GM12872 (cell line): ENCODE measurements at regions not wholly inside any gene's neighbourhood (a gene's known extent, or its start where the extent isn't known, plus 50 kb on each side); places are given as distances from the start of the nearest gene placed in this dataset.

ENCODE experiments used
- CTCF ChIP-seq: IDR thresholded peaks from 3 replicates; pipeline ENCODE4 v1.5.1; 2011; ENCODE audit warnings: low read depth, mild to moderate bottlenecking, low read length, moderate library complexity; ENCODE audit not compliant: insufficient read depth

- TF ChIP-seq CTCF, result no peak
Observed at GRCh38 chr2:226270285-226271058, 529.1 kb downstream of the IRS1 start.

DNA sequence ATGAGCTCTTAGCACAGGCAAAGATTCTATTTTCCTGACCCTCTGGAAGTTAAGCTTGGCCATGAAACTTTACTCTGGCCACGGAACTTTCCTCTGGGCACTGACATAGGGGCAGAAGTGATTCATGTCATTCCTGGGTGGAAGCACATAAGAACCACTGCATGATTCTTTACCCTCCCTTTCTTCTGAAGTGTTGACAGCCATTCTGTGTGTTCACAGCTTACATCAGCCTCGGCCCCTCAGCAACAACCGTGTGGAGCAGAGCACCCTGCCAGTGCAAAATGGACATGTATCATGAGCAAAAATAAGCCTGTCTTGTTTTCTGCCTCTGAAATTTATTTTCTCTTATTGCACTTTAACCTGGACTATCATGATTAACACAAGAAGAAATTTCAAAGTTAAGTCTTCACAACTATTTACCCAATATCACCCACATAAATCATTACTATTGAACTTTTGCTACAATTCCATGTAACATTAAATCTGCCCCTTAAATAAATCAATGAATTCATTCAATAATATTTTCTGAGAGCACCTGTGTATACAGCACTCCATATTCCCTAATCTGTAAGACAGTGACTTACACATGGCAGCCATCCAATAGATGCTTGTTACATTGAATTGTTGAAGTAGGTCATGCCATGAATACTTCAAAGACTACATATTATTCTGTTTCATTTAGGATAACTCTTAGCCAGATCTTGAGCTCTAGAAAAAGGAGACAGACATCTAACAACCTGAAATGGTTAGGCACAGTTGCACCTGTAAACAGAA, 531.9 kb downstream of the IRS1 start:
- TF ChIP-seq CTCF, result no peak

- no peak for TF ChIP-seq CTCF
Observed at GRCh38 chr2:226256709-226257376, 542.8 kb downstream of the IRS1 start.

DNA sequence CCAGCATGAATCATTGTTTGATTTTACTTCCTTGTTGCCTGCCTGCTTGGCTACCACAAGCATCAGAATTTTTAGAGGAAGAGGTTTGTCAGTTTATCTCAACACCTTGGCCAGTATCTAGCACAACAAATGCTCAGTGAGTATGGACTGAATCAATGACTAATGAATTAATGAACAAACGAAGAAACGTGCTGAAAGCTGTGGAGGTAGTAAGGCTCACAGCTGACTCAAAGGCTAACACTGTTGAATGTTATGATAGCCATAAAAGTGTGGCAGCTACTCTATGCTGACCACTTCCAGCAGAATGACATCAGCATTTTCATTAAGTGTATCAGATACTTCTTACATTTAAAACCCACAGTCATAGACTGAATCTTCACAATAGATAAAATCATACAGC, 543.4 kb downstream of the IRS1 start:
- TF ChIP-seq CTCF, result no peak

GRCh38 chr2:226251661-226252060, 548.0 kb downstream of the IRS1 start:
- TF ChIP-seq CTCF, result no peak

DNA sequence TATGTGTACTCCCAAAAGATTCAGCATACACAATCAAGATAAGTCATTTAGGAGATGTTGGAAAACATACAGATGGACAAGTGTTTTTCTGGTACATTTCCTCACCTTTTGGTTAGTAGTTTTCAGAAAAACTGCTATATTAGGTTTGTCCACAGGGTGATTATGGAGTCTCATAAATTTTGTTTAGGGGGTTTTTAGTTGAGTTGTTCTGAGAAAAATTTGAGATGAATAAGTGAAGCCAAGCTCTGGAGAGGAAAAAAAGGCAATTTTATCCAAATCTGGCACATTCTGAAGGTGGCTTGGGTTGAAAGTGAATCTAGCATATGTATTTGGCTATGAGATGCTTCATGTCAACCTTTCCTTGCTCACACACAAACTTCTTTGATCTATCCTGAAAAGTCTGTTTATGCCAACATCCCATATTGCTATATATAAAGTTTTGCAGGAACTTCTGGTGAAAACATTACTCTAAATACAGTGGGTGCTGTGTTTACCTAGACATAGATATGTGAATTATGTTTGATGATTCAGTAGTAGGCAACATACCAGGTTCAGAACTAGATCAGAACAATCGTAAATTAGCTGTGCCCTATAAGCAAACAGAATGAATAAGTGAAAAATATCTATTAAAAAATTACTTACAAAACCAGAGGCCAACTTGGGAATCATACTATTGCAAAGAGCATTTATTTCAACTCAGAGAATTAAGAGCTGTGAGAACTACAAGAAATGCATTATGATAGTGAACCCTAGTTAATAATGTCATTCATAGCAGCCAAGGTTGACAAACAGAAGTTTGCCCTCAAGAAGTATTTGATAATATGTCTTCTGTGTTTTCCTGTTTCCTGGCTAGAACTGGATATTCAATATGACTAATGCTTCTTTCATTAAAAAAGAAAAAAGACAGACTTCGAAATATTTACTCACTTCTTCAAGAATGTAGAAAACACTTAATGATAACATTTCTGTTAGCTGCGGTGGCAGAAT, 552.0 kb downstream of the IRS1 start:
- no peak for TF ChIP-seq CTCF
